T-cell (primary cell): ENCODE measurements at regions not wholly inside any gene's neighbourhood (a gene's known extent, or its start where the extent isn't known, plus 50 kb on each side); places are given as distances from the start of the nearest gene placed in this dataset.
"Not testable (repeated sequence)": the region's sequence is repeated elsewhere in the genome, so short reads cannot be mapped to it uniquely, and the experiment has no call there.

Experiments used
- ATAC-seq, 4 experiments: fragments of 200-7000 bp in 3 of 4; fragments of 150-1000 bp in 1 of 4; cut with Tn5 transposase; replicated peaks in 1 of 4; 1 replicate in 3 of 4; 2 replicates in 1 of 4; pipeline ENCODE4 v1.10.0; 2021; ENCODE audit warnings: moderate library complexity in 3 of 4, mild to moderate bottlenecking in 2 of 4, moderate number of reproducible peaks in 1 of 4
- CTCF ChIA-PET, 2 donors: fragments of 300-600 bp; sonication (Branson Sonifier 250); formaldehyde crosslinking; loops; one replicate each; lab custom pipeline; 2022; ENCODE audit warnings: antibody characterized with exemption in 2 of 2; lab: Charles Lee
- POLR2A ChIA-PET, 2 donors: fragments of 300-600 bp; sonication (Branson Sonifier 250); formaldehyde crosslinking; loops; one replicate each; lab custom pipeline; 2022; ENCODE audit warnings: antibody characterized with exemption in 2 of 2; lab: Charles Lee
- DNase-seq, 35 experiments: peaks; one replicate each; pipeline versions ENCODE4 v3.0.0 to v3.0.0-alpha.2; 2013 to 2023
- H3K27ac ChIP-seq: one replicate; pipeline ENCODE4 v1.5.1; 2013; ENCODE audit warnings: low read length
- H3K27me3 ChIP-seq, 2 experiments: replicated peaks in 1 of 2; 1 replicate in 1 of 2; 2 replicates in 1 of 2; pipeline versions ENCODE4 v1.6.1 to v1.7.0; 2013; ENCODE audit warnings: low read length in 1 of 2, mixed read lengths in 1 of 2; ENCODE audit not compliant: control insufficient read depth in 2 of 2, insufficient read depth in 2 of 2; ENCODE audit errors: extremely low read depth in 1 of 2
- H3K36me3 ChIP-seq, 2 donors: 1 replicate in 1 of 2; 2 replicates in 1 of 2; pipeline versions ENCODE4 v1.6.1 to v1.7.0; 2013; ENCODE audit warnings: low read length in 1 of 2; ENCODE audit not compliant: control insufficient read depth in 2 of 2, insufficient read depth in 1 of 2; ENCODE audit errors: extremely low read depth in 1 of 2
- H3K4me1 ChIP-seq, 2 experiments: 1 replicate in 1 of 2; 2 replicates in 1 of 2; pipeline versions ENCODE4 v1.6.1 to v1.7.0; 2013; ENCODE audit warnings: low read length in 2 of 2, mixed read lengths in 1 of 2; ENCODE audit not compliant: insufficient read depth in 2 of 2, control insufficient read depth in 1 of 2; ENCODE audit errors: extremely low read depth in 1 of 2
- H3K4me3 ChIP-seq, 2 donors: 1 replicate in 1 of 2; 2 replicates in 1 of 2; pipeline versions ENCODE4 v1.5.1 to v1.7.0; 2013; ENCODE audit warnings: mild to moderate bottlenecking in 2 of 2, low read length in 1 of 2, moderate library complexity in 1 of 2; ENCODE audit not compliant: control insufficient read depth in 1 of 2; ENCODE audit errors: extremely low read depth in 1 of 2
- H3K9me3 ChIP-seq: 2 replicates; pipeline ENCODE4 v1.7.0; 2013
- H3K27ac Mint-ChIP-seq, 2 donors: one replicate each; pipeline ENCODE4 v1.8.0; 2020 to 2021; ENCODE audit warnings: mild to moderate bottlenecking in 2 of 2, mixed read lengths in 2 of 2
- H3K27me3 Mint-ChIP-seq, 2 donors: one replicate each; pipeline ENCODE4 v1.8.0; 2021 to 2022; ENCODE audit warnings: mixed read lengths in 2 of 2
- H3K36me3 Mint-ChIP-seq: one replicate; pipeline ENCODE4 v1.8.0; 2021; ENCODE audit warnings: mixed read lengths
- H3K4me1 Mint-ChIP-seq, 3 donors: one replicate each; pipeline ENCODE4 v1.8.0; 2020 to 2022; ENCODE audit warnings: mixed read lengths in 3 of 3, mild to moderate bottlenecking in 1 of 3
- H3K4me3 Mint-ChIP-seq, 3 donors: one replicate each; pipeline ENCODE4 v1.8.0; 2020 to 2022; ENCODE audit warnings: mild to moderate bottlenecking in 3 of 3, mixed read lengths in 3 of 3, moderate library complexity in 3 of 3
- H3K9me3 Mint-ChIP-seq, 3 donors: one replicate each; pipeline ENCODE4 v1.8.0; 2020 to 2022; ENCODE audit warnings: mixed read lengths in 3 of 3
- WGBS: methylation state at CpG from one replicate; pipeline ENCODE4 v1.1.5; 2013; ENCODE audit warnings: missing lambda C conversion rate; ENCODE audit not compliant: insufficient coverage; 5-methylcytosine and 5-hydroxymethylcytosine counted together

- H3K36me3 Mint-ChIP-seq, POLR2A ChIA-PET, H3K9me3 Mint-ChIP-seq, H3K36me3 ChIP-seq, H3K9me3 ChIP-seq, H3K4me1 ChIP-seq, DNase-seq, ATAC-seq, H3K27me3 Mint-ChIP-seq, H3K4me3 Mint-ChIP-seq, H3K27me3 ChIP-seq, CTCF ChIA-PET, H3K4me1 Mint-ChIP-seq, H3K4me3 ChIP-seq, H3K27ac Mint-ChIP-seq, H3K27ac ChIP-seq: not testable (repeated sequence)
- WGBS = no CpG with 5 or more reads among the region's 1 CpG
Measured at GRCh38 chr15:22002711-22003110, 77.6 kb upstream of the OR4M2 start.

- H3K27me3 Mint-ChIP-seq, H3K4me3 ChIP-seq, H3K27ac ChIP-seq, CTCF ChIA-PET, H3K4me3 Mint-ChIP-seq, H3K27ac Mint-ChIP-seq, H3K9me3 Mint-ChIP-seq, H3K4me1 ChIP-seq, H3K4me1 Mint-ChIP-seq, H3K36me3 Mint-ChIP-seq, H3K36me3 ChIP-seq, DNase-seq, H3K9me3 ChIP-seq, POLR2A ChIA-PET, H3K27me3 ChIP-seq: not testable (repeated sequence)
- peak in 3 of 4 experiments; percentile 50 to 71 (median 52) for ATAC-seq
- no CpG with 5 or more reads among the region's 1 CpG for WGBS
Measured at GRCh38 chr15:21989117-21989516, 91.2 kb upstream of the OR4M2 start.

GRCh38 chr15:21983820-21984219 is 96.5 kb upstream of the OR4M2 start:
- H3K36me3 Mint-ChIP-seq, H3K4me1 Mint-ChIP-seq, H3K9me3 ChIP-seq, H3K27ac ChIP-seq, H3K9me3 Mint-ChIP-seq, H3K27ac Mint-ChIP-seq, H3K36me3 ChIP-seq, ATAC-seq, H3K4me3 ChIP-seq, H3K4me3 Mint-ChIP-seq, H3K27me3 Mint-ChIP-seq, POLR2A ChIA-PET, DNase-seq, H3K27me3 ChIP-seq, H3K4me1 ChIP-seq, CTCF ChIA-PET: not testable (repeated sequence)
- no CpG with 5 or more reads among the region's 3 CpGs for WGBS

GRCh38 chr15:21979960-21980359 is 100.4 kb upstream of the OR4M2 start:
- H3K9me3 Mint-ChIP-seq, H3K27ac ChIP-seq, H3K36me3 Mint-ChIP-seq, H3K27ac Mint-ChIP-seq, H3K4me3 ChIP-seq, H3K4me1 Mint-ChIP-seq, POLR2A ChIA-PET, DNase-seq, H3K4me1 ChIP-seq, H3K27me3 Mint-ChIP-seq, H3K27me3 ChIP-seq, ATAC-seq, CTCF ChIA-PET, H3K4me3 Mint-ChIP-seq, H3K36me3 ChIP-seq, H3K9me3 ChIP-seq: not testable (repeated sequence)
- WGBS = no CpG with 5 or more reads among the region's 2 CpGs

- H3K36me3 Mint-ChIP-seq, H3K4me3 Mint-ChIP-seq, H3K27me3 Mint-ChIP-seq, POLR2A ChIA-PET, H3K9me3 ChIP-seq, H3K4me1 ChIP-seq, H3K36me3 ChIP-seq, ATAC-seq, H3K27ac ChIP-seq, H3K4me3 ChIP-seq, H3K4me1 Mint-ChIP-seq, CTCF ChIA-PET, H3K27ac Mint-ChIP-seq, H3K9me3 Mint-ChIP-seq, H3K27me3 ChIP-seq: not testable (repeated sequence)
- peak in 1 of 35 experiments; percentile 24 for DNase-seq
- WGBS = no CpG with 5 or more reads among the region's 17 CpGs
Measured at GRCh38 chr15:21953713-21954112, 76.2 kb upstream of the POTEB start.

GRCh38 chr15:21940302-21940701 is 62.8 kb upstream of the POTEB start:
- WGBS = no CpG with 5 or more reads among the region's 2 CpGs
- H3K27ac Mint-ChIP-seq, CTCF ChIA-PET, H3K9me3 Mint-ChIP-seq, POLR2A ChIA-PET, H3K4me3 ChIP-seq, H3K36me3 Mint-ChIP-seq, H3K27me3 Mint-ChIP-seq, DNase-seq, H3K9me3 ChIP-seq, H3K27ac ChIP-seq, H3K27me3 ChIP-seq, H3K4me1 Mint-ChIP-seq, H3K36me3 ChIP-seq, ATAC-seq, H3K4me1 ChIP-seq, H3K4me3 Mint-ChIP-seq: not testable (repeated sequence)
